Activated CD8-positive, alpha-beta T cell treated with anti-CD3 and anti-CD28 coated beads for 36 hours (primary cell): ENCODE measurements at regions not wholly inside any gene's neighbourhood (a gene's known extent, or its start where the extent isn't known, plus 50 kb on each side); places are given as distances from the start of the nearest gene placed in this dataset.
A peak's percentile ranks its signal among the peaks of the same experiment; 100 is the strongest.

Experiments
- ATAC-seq: fragments of 200-7000 bp; cut with Tn5 transposase; one replicate; pipeline ENCODE4 v1.10.0; 2021; ENCODE audit warnings: mild to moderate bottlenecking, moderate library complexity
- CTCF ChIA-PET: fragments of 350-600 bp; sonication (Branson Sonifier 250); formaldehyde crosslinking; loops from one replicate; lab custom pipeline; 2021; ENCODE audit warnings: antibody characterized with exemption; lab: Charles Lee
- POLR2A ChIA-PET: fragments of 350-600 bp; sonication (Branson Sonifier 250); formaldehyde crosslinking; loops from one replicate; lab custom pipeline; 2021; ENCODE audit warnings: antibody characterized with exemption; lab: Charles Lee
- DNase-seq: peaks from one replicate; pipeline ENCODE4 v3.0.0-alpha.2; 2020
- H3K27ac Mint-ChIP-seq: one replicate; pipeline ENCODE4 v1.8.0; 2021; ENCODE audit warnings: mild to moderate bottlenecking, mixed read lengths
- H3K27me3 Mint-ChIP-seq: one replicate; pipeline ENCODE4 v1.8.0; 2021; ENCODE audit warnings: mixed read lengths
- H3K36me3 Mint-ChIP-seq: one replicate; pipeline ENCODE4 v1.8.0; 2021; ENCODE audit warnings: low read depth, mixed read lengths
- H3K4me1 Mint-ChIP-seq: one replicate; pipeline ENCODE4 v1.8.0; 2021; ENCODE audit warnings: low read depth, mixed read lengths
- H3K4me3 Mint-ChIP-seq: one replicate; pipeline ENCODE4 v1.8.0; 2021; ENCODE audit warnings: mild to moderate bottlenecking, moderate library complexity, mixed read lengths
- H3K9me3 Mint-ChIP-seq: one replicate; pipeline ENCODE4 v1.8.0; 2021; ENCODE audit warnings: mixed read lengths
- intact Hi-C: fragments of 100-400 bp; cut with micrococcal nuclease; formaldehyde crosslinking; loops from one replicate; pipeline ENCODE4 v1.10.0; 2022
- TF ChIP-seq, protein P1 (sequence below): fragments of 200-600 bp; IDR thresholded peaks from one replicate; pipeline ENCODE4 v1.8.0; 2022; ENCODE audit warnings: antibody characterized with exemption, mild to moderate bottlenecking

GRCh38 chr3:124562769-124563168 lies 167.5 kb upstream of the UMPS start:
- Mint-ChIP-seq H3K36me3 (no peaks in the 10 kb centered on the region), H3K27me3 (peaks cover 16% of the 10 kb centered on the region), H3K27ac (no peak overlapping the region), H3K4me3 (no peak overlapping the region), H3K9me3 (no peaks in the 10 kb centered on the region), H3K4me1 (no peaks in the 10 kb centered on the region)
- TF ChIP-seq, protein P1, sequence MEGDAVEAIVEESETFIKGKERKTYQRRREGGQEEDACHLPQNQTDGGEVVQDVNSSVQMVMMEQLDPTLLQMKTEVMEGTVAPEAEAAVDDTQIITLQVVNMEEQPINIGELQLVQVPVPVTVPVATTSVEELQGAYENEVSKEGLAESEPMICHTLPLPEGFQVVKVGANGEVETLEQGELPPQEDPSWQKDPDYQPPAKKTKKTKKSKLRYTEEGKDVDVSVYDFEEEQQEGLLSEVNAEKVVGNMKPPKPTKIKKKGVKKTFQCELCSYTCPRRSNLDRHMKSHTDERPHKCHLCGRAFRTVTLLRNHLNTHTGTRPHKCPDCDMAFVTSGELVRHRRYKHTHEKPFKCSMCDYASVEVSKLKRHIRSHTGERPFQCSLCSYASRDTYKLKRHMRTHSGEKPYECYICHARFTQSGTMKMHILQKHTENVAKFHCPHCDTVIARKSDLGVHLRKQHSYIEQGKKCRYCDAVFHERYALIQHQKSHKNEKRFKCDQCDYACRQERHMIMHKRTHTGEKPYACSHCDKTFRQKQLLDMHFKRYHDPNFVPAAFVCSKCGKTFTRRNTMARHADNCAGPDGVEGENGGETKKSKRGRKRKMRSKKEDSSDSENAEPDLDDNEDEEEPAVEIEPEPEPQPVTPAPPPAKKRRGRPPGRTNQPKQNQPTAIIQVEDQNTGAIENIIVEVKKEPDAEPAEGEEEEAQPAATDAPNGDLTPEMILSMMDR: no peak
- ChIA-PET POLR2A (no interaction called here), CTCF (interaction anchor here (1.2 to 12.7 kb wide), 5 partner anchors 9 to 338 kb away, joined by 3 to 231 read pairs (median 7); no protein-coding TSS in a partner anchor)
- DNase-seq (no peak), ATAC-seq (no peak)
- intact Hi-C loops: no loop called here

DNA sequence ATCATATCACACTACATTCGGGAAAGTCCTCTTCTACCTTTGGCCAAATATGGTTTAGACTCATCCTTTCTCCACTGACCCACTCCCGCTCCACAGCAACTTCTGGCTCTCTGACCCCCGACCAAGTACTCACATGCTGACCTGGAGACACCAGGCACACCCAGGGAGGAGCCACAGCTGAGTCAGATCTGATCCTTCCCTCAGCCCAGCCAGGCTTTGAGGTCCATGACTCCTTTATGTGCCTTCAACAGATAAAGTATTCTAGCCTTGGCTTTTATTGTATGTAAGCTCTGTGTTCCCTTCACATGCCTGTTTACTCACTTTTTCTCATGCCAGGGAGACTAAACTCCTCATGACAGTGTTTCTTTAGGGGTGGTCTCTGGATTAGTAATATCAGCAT lies 166.9 kb upstream of the UMPS start:
- Mint-ChIP-seq H3K9me3 (no peaks in the 10 kb centered on the region), H3K27me3 (peaks cover 13% of the 10 kb centered on the region), H3K4me3 (no peak overlapping the region), H3K27ac (no peak overlapping the region), H3K36me3 (no peaks in the 10 kb centered on the region), H3K4me1 (no peaks in the 10 kb centered on the region)
- ATAC-seq (no peak), DNase-seq (no peak)
- TF ChIP-seq, protein P1: no peak
- POLR2A ChIA-PET: no interaction called here
- CTCF ChIA-PET: interaction anchor here (1.2 to 12.7 kb wide), 5 partner anchors 9 to 338 kb away, joined by 3 to 231 read pairs (median 7); no protein-coding TSS in a partner anchor
- intact Hi-C loops: no loop called here

DNA sequence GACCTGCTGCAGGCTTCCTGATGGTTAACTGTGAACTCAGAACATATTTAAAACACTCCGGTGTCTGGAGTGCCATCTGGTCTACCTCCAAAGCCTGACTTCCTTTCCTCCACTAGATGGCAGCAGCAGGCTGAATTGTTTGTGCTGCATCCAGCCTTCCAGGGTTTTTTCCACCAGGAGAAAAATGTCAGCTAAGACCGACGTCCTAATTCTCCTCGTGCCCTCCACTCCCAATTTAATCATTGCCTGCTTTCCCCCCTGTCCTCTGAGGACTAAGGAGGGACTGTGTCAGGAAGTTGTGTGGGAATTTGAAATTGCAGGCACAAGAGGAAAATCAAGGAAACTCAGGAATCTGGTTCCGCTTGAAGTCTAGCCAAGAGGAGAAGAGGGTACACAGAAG lies 165.2 kb upstream of the UMPS start:
- ChIA-PET POLR2A (no interaction called here), CTCF (interaction anchor here (0.6 to 12.7 kb wide), 12 partner anchors 10 to 134 kb away, joined by 3 to 231 read pairs (median 4); no protein-coding TSS in a partner anchor)
- TF ChIP-seq, protein P1: peak; percentile 94
- no peaks in the 10 kb centered on the region for H3K4me1 Mint-ChIP-seq
- H3K4me3 Mint-ChIP-seq: no peak overlapping the region
- no peak overlapping the region for H3K27ac Mint-ChIP-seq
- intact Hi-C loops: loop anchor here (1.0 kb wide), 1 partner anchor 124 kb away; no protein-coding TSS in a partner anchor
- H3K27me3 Mint-ChIP-seq: peaks cover 16% of the 10 kb centered on the region
- DNase-seq: peak; percentile 66
- no peak for ATAC-seq
- no peaks in the 10 kb centered on the region for H3K9me3 Mint-ChIP-seq
- no peaks in the 10 kb centered on the region for H3K36me3 Mint-ChIP-seq

- DNase-seq (no peak), ATAC-seq (no peak)
- Mint-ChIP-seq H3K27me3 (peaks cover 13% of the 10 kb centered on the region), H3K4me1 (no peaks in the 10 kb centered on the region), H3K4me3 (no peak overlapping the region), H3K27ac (no peak overlapping the region), H3K36me3 (no peaks in the 10 kb centered on the region), H3K9me3 (no peaks in the 10 kb centered on the region)
- POLR2A ChIA-PET: no interaction called here
- TF ChIP-seq, protein P1: no peak
- CTCF ChIA-PET: interaction anchor here (0.6 to 12.7 kb wide), 16 partner anchors 9 to 145 kb away, joined by 3 to 231 read pairs (median 4); no protein-coding TSS in a partner anchor
- intact Hi-C loops: loop anchor here (1.0 kb wide), 1 partner anchor 124 kb away; no protein-coding TSS in a partner anchor
Observed at GRCh38 chr3:124565551-124565950, 164.7 kb upstream of the UMPS start.

DNA sequence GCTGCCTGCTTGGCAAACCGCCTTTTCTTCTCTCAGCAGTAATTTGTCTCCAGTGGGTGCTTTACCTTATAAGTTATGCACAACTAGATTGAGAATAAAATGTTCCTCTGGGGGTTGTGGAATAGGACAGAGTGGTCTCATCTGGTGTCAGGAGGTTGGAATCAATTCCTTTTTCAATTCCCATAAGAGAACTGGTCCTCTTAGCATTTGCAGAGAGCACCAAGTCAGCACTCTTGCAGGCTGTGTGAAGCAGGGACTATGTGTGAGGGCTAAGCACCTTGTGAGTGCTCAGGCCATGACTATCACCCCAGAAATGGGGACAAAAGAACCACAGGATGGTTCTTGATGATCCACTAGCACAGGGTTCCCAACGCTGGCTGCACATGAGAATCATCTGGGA lies 163.6 kb upstream of the UMPS start:
- POLR2A ChIA-PET: interaction anchor here (0.6 kb wide), 1 partner anchor 84 kb away, joined by 3 read pairs; no protein-coding TSS in a partner anchor
- Mint-ChIP-seq H3K9me3 (no peaks in the 10 kb centered on the region), H3K36me3 (no peaks in the 10 kb centered on the region), H3K4me3 (no peak overlapping the region), H3K27ac (no peak overlapping the region), H3K4me1 (no peaks in the 10 kb centered on the region), H3K27me3 (peaks cover 10% of the 10 kb centered on the region)
- intact Hi-C loops: no loop called here
- ATAC-seq (no peak), DNase-seq (no peak)
- TF ChIP-seq, protein P1: no peak
- CTCF ChIA-PET: interaction anchor here (1.2 to 12.7 kb wide), 3 partner anchors 53 to 120 kb away, joined by 4 to 231 read pairs (median 5); no protein-coding TSS in a partner anchor
